ENCODE measurements at regions not wholly inside any gene's neighbourhood (a gene's known extent, or its start where the extent isn't known, plus 50 kb on each side); places are given as distances from the start of the nearest gene placed in this dataset.

DNA sequence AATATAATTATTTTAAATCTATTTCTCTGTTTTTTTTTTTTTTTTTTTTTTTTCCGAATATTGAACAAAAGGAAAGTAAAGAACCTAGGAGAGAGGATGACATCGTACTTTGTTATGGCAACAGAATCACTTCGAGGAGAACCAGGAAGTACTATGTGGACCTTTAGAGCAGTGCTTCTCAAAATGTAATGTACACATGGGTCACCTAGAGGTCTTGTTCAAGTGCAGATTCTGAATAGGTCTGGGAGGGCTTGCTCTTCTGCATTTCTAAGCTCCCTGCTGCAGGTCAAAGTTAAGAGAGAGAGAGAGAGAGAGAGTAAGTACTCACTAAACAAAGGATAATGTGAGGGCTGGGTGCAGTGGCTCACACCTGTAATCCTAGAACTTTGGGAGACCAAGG, 419.5 kb upstream of the TENM4 start:
- TF ChIP-seq, protein P1, sequence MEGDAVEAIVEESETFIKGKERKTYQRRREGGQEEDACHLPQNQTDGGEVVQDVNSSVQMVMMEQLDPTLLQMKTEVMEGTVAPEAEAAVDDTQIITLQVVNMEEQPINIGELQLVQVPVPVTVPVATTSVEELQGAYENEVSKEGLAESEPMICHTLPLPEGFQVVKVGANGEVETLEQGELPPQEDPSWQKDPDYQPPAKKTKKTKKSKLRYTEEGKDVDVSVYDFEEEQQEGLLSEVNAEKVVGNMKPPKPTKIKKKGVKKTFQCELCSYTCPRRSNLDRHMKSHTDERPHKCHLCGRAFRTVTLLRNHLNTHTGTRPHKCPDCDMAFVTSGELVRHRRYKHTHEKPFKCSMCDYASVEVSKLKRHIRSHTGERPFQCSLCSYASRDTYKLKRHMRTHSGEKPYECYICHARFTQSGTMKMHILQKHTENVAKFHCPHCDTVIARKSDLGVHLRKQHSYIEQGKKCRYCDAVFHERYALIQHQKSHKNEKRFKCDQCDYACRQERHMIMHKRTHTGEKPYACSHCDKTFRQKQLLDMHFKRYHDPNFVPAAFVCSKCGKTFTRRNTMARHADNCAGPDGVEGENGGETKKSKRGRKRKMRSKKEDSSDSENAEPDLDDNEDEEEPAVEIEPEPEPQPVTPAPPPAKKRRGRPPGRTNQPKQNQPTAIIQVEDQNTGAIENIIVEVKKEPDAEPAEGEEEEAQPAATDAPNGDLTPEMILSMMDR (IDR thresholded peaks at IDR 0.05): no peak
- Mint-ChIP-seq H3K27ac (no peak overlapping the region), H3K4me1 (peaks cover 4% of the 10 kb centered on the region), H3K9me3 (no peaks in the 10 kb centered on the region), H3K36me3 (ENCODE audit: low read depth) (no peaks in the 10 kb centered on the region), H3K27me3 (ENCODE audit: low read depth, poor library complexity) (peaks cover 10% of the 10 kb centered on the region), H3K4me3 (no peak overlapping the region)
- DNase-seq: no peak

DNA sequence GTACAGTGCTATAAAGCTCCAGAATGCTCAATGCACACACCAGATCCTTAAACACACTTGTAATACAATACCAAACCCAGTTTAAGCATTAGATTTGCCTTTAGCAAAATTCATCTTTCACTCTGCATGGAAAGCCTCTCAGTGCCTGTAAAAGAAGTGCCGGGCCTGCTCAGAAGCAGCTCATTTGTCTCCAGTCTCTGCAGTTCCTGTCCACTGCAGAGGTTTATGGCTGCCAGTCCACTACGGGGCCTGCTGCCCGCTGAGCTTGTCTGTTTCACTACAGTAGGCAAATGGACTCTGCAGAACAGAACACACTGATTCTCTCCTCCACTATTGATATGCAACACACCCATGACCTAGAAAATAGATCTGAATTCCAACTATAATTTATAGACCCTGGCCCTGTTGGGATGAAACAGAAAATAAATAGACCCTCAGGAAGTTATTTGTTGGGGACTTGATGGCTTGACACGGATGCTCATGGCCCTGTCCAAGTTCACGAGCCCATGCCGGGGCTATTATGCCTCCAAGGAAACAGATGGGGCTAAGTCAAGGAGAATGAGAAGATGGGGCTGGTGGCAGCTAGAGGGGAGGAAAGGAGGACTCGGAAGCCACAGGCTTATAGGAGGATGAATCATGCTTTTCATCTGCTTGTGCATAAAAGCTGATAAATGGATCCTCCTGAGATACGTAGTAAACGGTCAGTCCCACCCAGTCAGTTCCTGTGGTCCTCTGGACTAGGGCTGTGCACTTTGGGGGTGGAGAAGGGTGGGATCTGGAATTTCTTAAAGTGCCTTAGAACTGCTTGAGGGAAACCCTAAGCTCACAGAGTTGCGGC, 416.8 kb upstream of the TENM4 start:
- peaks cover 10% of the 10 kb centered on the region for H3K27me3 Mint-ChIP-seq (ENCODE audit: low read depth, poor library complexity)
- H3K36me3 Mint-ChIP-seq (ENCODE audit: low read depth): no peaks in the 10 kb centered on the region
- no peaks in the 10 kb centered on the region for H3K9me3 Mint-ChIP-seq
- peak; percentile 12 for DNase-seq
- no peak overlapping the region for H3K4me3 Mint-ChIP-seq
- peaks cover 4% of the 10 kb centered on the region for H3K4me1 Mint-ChIP-seq
- TF ChIP-seq, protein P1 (IDR thresholded peaks at IDR 0.05): no peak
- H3K27ac Mint-ChIP-seq: no peak overlapping the region

DNA sequence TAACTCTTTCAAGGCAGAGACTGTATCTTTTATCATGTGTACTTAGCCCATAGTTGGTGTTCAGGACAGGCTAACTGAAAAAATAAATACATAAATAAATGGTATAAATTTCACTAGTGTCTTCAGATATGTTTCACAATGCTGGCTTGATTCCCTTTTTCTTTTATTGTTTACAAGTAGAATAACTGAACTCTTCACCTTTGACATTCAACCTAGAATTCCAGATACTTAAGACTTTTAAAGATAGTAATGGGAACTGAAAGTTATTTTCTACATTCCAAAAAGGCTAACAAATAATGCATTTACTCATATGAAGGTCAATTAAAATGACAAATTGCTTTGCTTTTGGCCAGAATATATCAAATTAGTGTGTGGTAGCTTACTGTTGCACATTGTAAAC, 411.3 kb upstream of the TENM4 start:
- no peaks in the 10 kb centered on the region for H3K36me3 Mint-ChIP-seq (ENCODE audit: low read depth)
- TF ChIP-seq, protein P1 (IDR thresholded peaks at IDR 0.05): no peak
- H3K9me3 Mint-ChIP-seq: no peaks in the 10 kb centered on the region
- no peak for DNase-seq
- no peaks in the 10 kb centered on the region for H3K4me1 Mint-ChIP-seq
- no peak overlapping the region for H3K27ac Mint-ChIP-seq
- no peak overlapping the region for H3K4me3 Mint-ChIP-seq
- H3K27me3 Mint-ChIP-seq (ENCODE audit: low read depth, poor library complexity): no peaks in the 10 kb centered on the region

DNA sequence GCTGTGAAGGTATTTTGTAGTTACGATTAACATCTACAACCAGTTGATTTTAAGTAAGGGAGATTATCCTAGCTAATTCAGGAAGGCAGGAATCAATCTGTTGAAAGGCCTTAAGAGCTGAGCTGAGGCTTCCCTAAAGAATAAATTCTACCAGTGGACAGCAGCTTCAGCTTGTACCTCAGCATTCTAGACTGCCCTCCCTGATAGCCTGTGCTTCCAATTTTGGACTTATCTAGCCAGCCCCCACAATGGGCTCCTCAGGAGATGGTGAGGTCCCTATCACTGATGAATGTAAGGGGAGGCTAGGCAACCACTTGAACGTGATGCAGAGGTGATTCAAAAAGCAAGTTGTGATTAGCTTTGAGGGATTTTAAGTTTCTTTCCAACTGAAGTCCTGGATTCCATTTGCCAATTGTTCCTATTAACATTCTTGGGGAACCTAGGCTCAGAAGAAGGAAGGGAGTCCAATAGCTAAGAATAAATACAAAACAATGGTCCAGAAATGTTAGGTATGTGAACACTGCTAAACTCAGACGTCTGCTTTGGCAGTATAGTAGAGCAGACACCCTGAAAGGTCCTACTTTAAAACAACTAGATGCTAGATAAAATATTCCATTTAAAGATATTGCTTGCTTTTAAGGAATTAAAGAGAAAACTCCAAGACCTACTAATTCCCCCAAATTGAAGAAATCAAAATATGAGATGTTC, 404.3 kb upstream of the TENM4 start:
- no peak for DNase-seq
- Mint-ChIP-seq H3K9me3 (peaks cover 6% of the 10 kb centered on the region), H3K27ac (no peak overlapping the region), H3K4me1 (no peaks in the 10 kb centered on the region), H3K4me3 (no peak overlapping the region), H3K27me3 (ENCODE audit: low read depth, poor library complexity) (peaks cover 5% of the 10 kb centered on the region), H3K36me3 (ENCODE audit: low read depth) (no peaks in the 10 kb centered on the region)
- TF ChIP-seq, protein P1 (IDR thresholded peaks at IDR 0.05): no peak

DNA sequence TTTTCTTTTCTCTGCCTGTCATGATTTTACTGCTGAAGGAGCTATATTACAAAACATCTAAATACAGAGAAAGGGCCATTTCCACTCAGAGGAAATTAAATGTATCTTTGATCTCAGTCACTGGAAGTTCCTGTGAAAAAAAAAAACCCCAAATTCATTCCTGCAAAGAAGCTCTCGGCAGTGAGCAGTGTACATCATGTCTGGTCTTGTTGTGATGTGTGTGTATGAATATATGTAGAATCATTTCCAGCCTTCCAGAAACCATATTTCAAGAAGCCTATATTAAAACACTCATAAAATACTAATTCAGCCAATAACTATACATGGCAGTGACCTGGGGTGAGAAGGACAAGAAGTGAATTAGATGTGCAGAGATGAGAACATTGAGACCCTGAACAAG, 393.2 kb upstream of the TENM4 start:
- no peaks in the 10 kb centered on the region for H3K4me1 Mint-ChIP-seq
- TF ChIP-seq, protein P1 (IDR thresholded peaks at IDR 0.05): no peak
- no peaks in the 10 kb centered on the region for H3K9me3 Mint-ChIP-seq
- no peak overlapping the region for H3K27ac Mint-ChIP-seq
- H3K4me3 Mint-ChIP-seq: no peak overlapping the region
- DNase-seq: no peak
- H3K36me3 Mint-ChIP-seq (ENCODE audit: low read depth): no peaks in the 10 kb centered on the region
- peaks cover 7% of the 10 kb centered on the region for H3K27me3 Mint-ChIP-seq (ENCODE audit: low read depth, poor library complexity)

Measured in nephron progenitor cell (in vitro differentiated cells).